IPS-18a (cell line): ENCODE measurements at regions not wholly inside any gene's neighbourhood (a gene's known extent, or its start where the extent isn't known, plus 50 kb on each side); places are given as distances from the start of the nearest gene placed in this dataset.

Experiments
- H3K27ac ChIP-seq: one replicate; pipeline ENCODE4 v1.5.1; 2013; ENCODE audit warnings: low read length
- H3K27me3 ChIP-seq: one replicate; pipeline ENCODE4 v1.6.1; 2013; ENCODE audit warnings: mild to moderate bottlenecking, low read length; ENCODE audit not compliant: control insufficient read depth, insufficient read depth
- H3K36me3 ChIP-seq: one replicate; pipeline ENCODE4 v1.6.1; 2013; ENCODE audit warnings: low read depth, low read length; ENCODE audit not compliant: control insufficient read depth
- H3K4me1 ChIP-seq: one replicate; pipeline ENCODE4 v1.6.1; 2013; ENCODE audit warnings: low read depth, low read length; ENCODE audit not compliant: control insufficient read depth
- H3K4me3 ChIP-seq: one replicate; pipeline ENCODE4 v1.5.1; 2013; ENCODE audit warnings: low read length
- H3K9ac ChIP-seq: one replicate; pipeline ENCODE4 v1.6.1; 2013; ENCODE audit warnings: mild to moderate bottlenecking, low read length, moderate library complexity
- H3K9me3 ChIP-seq: one replicate; pipeline ENCODE4 v1.6.1; 2013; ENCODE audit warnings: low read depth, low read length; ENCODE audit not compliant: control insufficient read depth

DNA sequence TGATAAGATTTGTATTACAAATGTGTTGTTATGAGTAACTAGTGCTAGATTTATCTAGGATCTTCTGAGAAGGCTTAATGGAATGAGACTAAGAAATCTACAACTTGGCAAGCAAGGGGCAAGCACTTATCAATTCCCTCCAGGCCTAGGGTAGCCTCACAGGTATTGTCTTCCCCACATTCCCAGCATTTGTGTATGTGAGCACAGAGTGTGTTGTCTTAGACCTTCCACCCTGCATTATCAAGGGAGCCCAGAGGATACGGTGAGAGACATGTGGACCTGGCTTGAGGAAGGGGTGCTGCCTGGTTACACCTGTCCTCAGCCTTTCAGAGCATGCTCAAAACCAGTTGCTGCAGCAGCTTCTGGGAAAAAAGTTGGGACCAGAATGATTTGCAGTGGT lies 327.2 kb downstream of the MRPL39 start:
- no peaks in the 10 kb centered on the region for H3K27me3 ChIP-seq
- H3K4me3 ChIP-seq: no peak overlapping the region
- H3K9ac ChIP-seq: no peak overlapping the region
- no peaks in the 10 kb centered on the region for H3K9me3 ChIP-seq
- H3K36me3 ChIP-seq: no peaks in the 10 kb centered on the region
- H3K4me1 ChIP-seq: peaks cover 6% of the 10 kb centered on the region
- no peak overlapping the region for H3K27ac ChIP-seq

DNA sequence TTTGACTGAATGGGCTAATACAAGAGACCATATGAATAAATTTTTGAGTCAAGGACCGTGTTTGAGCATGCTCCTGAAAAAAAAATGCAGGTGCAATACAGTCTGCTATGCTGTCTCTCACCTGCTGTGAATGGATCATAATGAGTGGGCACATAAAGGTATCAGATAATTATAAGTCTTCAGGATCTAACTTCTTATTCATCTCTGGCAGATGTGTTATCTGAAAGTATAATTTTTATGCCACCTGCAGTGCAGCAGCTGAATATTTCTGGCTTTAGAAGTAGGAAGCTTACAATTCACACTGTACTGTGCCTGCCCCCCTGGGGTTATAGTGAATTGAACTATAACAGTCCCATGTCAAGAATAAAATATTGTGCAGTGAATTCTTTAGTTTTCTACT lies 333.3 kb downstream of the MRPL39 start:
- Histone ChIP-seq H3K9me3 (no peaks in the 10 kb centered on the region), H3K27me3 (no peaks in the 10 kb centered on the region), H3K27ac (no peak overlapping the region), H3K36me3 (no peaks in the 10 kb centered on the region), H3K9ac (no peak overlapping the region), H3K4me1 (no peaks in the 10 kb centered on the region), H3K4me3 (no peak overlapping the region)

DNA sequence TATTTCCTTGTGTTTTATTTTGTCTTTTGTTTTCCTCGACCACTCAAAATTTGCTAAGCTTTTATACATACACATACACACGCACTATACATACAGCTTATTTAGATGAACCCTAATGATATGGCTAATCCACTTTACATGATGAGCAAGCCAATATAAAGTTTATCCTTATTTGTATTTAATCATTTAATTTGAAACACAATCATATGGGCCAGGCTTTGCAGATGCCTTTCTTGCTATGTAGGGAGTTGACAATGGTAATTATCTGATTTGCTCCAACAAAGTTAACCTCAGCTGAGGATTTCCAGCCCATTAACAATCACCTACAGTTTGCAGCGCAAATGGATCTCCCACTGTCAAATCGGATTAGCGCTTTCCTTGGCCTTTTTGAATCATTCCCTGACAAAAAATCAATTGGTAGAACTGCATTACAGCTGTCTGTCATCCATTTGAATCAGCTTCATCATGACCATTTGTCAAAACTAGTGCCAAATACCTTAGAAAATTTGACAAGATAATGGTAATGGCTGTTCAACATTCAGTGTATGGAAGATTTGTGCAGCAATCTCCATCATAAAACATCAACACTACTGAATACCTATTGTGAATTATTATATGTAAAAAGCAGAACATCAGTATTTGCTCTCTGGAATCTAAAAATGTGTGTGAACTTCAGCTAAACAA lies 352.6 kb downstream of the MRPL39 start:
- Histone ChIP-seq H3K9me3 (no peaks in the 10 kb centered on the region), H3K27ac (no peak overlapping the region), H3K4me1 (no peaks in the 10 kb centered on the region), H3K27me3 (no peaks in the 10 kb centered on the region), H3K4me3 (no peak overlapping the region), H3K36me3 (no peaks in the 10 kb centered on the region), H3K9ac (no peak overlapping the region)

DNA sequence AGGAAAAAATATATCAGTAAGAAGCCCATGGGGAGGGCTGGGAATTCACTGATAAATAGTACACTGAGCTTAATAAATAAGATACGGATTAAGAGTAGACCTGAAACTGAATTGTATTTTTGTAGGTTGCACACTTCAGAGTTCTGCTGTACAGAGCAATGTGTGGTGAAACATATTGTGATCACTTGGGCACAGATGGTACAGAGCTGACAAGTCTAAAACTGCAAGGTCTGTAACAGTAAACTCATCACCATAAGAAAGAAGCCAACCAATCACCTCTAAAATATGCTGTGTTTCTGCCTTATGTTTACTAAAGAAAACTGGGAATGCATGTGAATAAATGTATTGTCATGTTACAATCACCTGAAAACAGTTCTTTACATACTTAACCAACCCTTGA lies 360.7 kb downstream of the MRPL39 start:
- H3K4me1 ChIP-seq: no peaks in the 10 kb centered on the region
- H3K36me3 ChIP-seq: no peaks in the 10 kb centered on the region
- no peaks in the 10 kb centered on the region for H3K27me3 ChIP-seq
- no peak overlapping the region for H3K9ac ChIP-seq
- H3K4me3 ChIP-seq: no peak overlapping the region
- H3K9me3 ChIP-seq: peaks cover 7% of the 10 kb centered on the region
- H3K27ac ChIP-seq: no peak overlapping the region

DNA sequence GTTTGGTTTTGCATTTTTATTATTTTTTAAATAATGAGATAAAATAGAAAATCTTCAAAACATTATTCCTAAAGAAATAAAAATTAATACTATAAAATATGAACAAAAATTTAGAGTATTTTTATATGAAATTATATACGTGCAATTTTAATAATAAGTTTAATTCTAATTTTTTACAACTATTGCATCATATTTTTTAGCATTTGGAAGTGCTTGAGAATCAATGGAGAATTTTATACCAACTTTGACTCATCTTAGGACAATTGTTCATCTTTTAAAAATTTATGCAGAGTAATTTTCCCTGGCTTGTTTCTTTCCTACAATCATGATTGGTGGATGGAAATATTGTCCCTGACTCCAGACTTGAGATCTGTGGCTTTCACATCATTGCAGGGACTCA lies 362.5 kb downstream of the MRPL39 start:
- no peaks in the 10 kb centered on the region for H3K4me1 ChIP-seq
- H3K36me3 ChIP-seq: no peaks in the 10 kb centered on the region
- H3K27me3 ChIP-seq: no peaks in the 10 kb centered on the region
- H3K9ac ChIP-seq: no peak overlapping the region
- peaks cover 7% of the 10 kb centered on the region for H3K9me3 ChIP-seq
- H3K27ac ChIP-seq: no peak overlapping the region
- H3K4me3 ChIP-seq: no peak overlapping the region

DNA sequence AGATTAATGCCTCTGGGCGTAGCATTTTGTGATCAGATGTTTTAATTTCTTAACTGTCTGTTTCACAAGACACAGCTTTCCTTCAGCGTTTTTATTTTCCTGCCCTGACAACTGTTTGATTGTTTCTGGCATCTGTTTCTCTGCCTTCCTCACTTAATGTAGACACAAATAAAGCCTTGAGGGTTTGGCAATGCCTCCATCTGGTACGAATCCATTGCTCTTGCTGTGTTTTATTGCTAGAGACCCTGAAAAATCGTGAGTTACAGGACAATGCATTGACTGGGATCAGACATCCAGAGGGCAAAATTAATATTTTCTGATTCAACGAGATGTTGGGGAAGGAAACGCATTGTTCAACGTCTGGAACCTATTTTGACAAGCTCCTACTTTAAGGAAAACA lies 363.5 kb downstream of the MRPL39 start:
- H3K4me1 ChIP-seq: no peaks in the 10 kb centered on the region
- H3K27ac ChIP-seq: no peak overlapping the region
- no peaks in the 10 kb centered on the region for H3K36me3 ChIP-seq
- H3K27me3 ChIP-seq: no peaks in the 10 kb centered on the region
- H3K4me3 ChIP-seq: no peak overlapping the region
- H3K9ac ChIP-seq: no peak overlapping the region
- peaks cover 11% of the 10 kb centered on the region for H3K9me3 ChIP-seq

DNA sequence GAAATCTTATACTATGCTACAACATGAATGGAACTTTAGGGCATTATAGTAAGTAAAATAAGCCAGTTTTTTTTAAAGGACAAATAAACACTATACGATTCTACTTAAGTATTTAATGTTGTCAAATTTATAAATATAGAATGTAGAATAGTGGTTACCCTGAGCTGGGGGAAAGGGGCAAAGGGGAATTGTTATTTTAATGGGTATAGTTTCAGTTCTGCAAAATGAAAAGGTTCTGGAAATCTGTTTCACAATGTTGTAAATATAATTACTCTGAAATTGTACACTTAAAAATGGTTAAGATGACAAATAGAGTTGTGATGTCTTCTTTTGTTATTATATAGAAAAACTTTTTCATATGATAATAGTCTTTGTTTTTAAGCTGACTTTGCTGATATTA lies 366.3 kb downstream of the MRPL39 start:
- no peaks in the 10 kb centered on the region for H3K27me3 ChIP-seq
- H3K4me3 ChIP-seq: no peak overlapping the region
- no peak overlapping the region for H3K9ac ChIP-seq
- no peaks in the 10 kb centered on the region for H3K4me1 ChIP-seq
- no peaks in the 10 kb centered on the region for H3K36me3 ChIP-seq
- no peak overlapping the region for H3K27ac ChIP-seq
- H3K9me3 ChIP-seq: peaks cover 23% of the 10 kb centered on the region

DNA sequence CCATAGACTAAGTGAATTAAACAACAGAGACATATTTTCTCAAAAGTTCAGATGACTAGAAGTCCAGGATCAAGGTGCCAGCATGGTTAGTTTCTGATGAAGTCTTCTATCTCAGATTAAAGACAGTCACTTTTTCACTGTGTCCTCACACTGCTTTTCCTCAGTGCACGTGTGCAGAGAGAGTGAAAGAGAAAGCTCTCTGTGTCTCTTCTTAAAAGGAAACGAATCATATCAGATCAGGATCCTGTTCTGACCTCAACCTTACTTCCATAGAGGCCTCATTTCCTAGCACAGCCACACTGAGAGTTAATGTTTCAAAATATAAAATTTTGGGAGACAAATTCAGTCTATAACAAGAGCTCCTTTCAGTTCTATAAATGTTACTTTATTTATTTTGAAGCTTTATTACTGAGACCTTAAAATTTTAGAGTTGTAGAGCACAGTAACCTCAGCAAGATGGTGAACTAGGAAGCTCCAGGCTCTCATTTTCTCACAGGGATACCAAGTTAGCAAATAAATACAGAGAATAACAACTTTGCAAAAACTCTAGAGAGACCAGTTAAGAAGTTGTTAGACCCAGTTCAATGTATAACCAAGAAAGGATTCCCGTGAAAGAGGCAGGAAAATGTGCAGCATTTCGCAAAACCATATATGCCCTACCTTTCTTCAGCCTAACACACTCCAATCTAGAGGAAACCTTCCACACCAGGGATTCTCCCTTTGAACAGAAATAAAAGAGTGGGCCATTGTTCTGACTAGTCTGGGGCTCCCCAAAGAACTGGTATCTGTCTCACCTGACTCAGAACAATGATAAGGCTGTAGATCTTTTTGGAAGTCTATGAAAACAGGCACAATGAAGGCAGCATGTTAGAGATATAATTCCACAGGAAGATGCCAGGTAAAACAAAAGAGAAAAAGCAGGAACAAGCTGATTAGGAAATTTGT lies 372.2 kb downstream of the MRPL39 start:
- Histone ChIP-seq H3K36me3 (no peaks in the 10 kb centered on the region), H3K27me3 (no peaks in the 10 kb centered on the region), H3K9me3 (peaks cover 31% of the 10 kb centered on the region), H3K27ac (no peak overlapping the region), H3K9ac (no peak overlapping the region), H3K4me1 (no peaks in the 10 kb centered on the region), H3K4me3 (no peak overlapping the region)

DNA sequence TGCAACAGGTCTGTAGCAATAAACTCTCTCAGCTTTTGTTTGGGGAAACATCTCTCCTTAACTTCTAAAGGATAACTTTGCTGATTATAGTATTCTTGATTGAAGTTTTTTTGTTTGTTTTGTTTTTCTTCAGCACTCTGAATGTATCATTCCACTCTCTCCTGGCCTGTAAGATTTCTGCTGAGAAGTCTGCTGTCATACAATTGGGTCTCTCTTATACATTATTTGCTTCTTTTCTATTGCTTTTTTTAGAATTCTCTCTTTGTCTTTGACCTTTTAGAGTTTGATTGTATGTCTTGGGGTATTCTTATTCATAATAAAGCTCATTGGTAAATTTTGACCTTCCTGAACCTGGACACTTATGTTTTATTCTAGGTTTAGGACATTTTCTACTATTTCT lies 386.3 kb downstream of the MRPL39 start:
- H3K4me1 ChIP-seq: no peaks in the 10 kb centered on the region
- H3K9ac ChIP-seq: no peak overlapping the region
- H3K27ac ChIP-seq: no peak overlapping the region
- peaks cover 28% of the 10 kb centered on the region for H3K9me3 ChIP-seq
- H3K36me3 ChIP-seq: no peaks in the 10 kb centered on the region
- H3K4me3 ChIP-seq: no peak overlapping the region
- no peaks in the 10 kb centered on the region for H3K27me3 ChIP-seq

DNA sequence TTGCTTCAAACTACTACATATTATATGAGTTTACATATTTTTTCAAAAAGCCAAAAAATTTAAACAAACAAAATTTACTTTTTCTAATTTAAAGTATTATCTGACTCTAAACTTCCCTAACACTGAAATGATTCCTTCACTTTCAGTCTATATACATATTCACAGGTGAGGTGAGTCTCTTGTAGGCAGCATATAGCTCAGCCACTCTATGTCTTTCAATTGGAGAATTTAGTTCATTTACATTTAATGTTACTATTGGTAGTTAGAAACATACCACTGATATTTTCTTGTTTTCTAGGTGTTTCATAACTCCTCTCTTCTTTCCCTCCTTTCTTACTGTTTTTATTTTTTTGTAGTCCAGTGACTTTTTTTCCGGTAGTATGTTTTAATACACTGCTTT lies 387.1 kb downstream of the MRPL39 start:
- no peaks in the 10 kb centered on the region for H3K36me3 ChIP-seq
- H3K4me3 ChIP-seq: no peak overlapping the region
- no peaks in the 10 kb centered on the region for H3K27me3 ChIP-seq
- no peak overlapping the region for H3K9ac ChIP-seq
- peaks cover 28% of the 10 kb centered on the region for H3K9me3 ChIP-seq
- H3K27ac ChIP-seq: no peak overlapping the region
- no peaks in the 10 kb centered on the region for H3K4me1 ChIP-seq

DNA sequence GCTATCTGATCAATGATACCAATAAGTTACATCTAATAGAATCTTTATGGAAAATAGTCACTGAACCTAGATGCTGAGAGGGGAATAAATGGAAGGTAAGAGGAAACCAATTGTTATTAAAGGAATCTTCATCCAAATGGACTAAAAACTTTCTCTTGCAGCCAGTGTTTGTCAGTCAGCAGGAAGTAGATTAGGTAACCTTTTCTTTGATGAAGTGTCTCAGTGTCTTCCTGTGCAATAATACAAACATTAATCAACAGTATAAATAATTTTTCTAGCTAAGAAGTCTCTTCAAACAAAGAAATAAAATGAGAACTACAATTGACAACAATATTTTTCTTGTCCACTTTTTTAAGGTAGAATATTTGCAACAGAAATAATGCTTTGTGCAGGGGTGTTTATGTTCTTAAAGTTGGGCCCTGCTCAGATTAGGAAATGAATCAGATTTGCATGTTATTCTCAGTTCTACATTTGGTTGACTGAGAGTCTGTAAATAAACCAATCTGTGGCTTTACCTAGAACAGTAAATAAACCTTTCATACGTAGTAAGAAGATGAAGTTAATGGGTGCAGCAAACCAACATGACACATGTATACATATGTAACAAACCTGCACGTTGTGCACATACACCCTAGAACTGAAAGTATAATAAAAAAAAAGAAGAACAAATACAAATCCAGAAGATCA lies 391.4 kb downstream of the MRPL39 start:
- no peak overlapping the region for H3K4me3 ChIP-seq
- H3K9ac ChIP-seq: no peak overlapping the region
- H3K9me3 ChIP-seq: peaks cover 19% of the 10 kb centered on the region
- no peaks in the 10 kb centered on the region for H3K27me3 ChIP-seq
- no peak overlapping the region for H3K27ac ChIP-seq
- H3K36me3 ChIP-seq: no peaks in the 10 kb centered on the region
- H3K4me1 ChIP-seq: no peaks in the 10 kb centered on the region
